Posterior cingulate gyrus (tissue), 11 donors: ENCODE measurements at regions not wholly inside any gene's neighbourhood (a gene's known extent, or its start where the extent isn't known, plus 50 kb on each side); places are given as distances from the start of the nearest gene placed in this dataset.
A peak's percentile ranks its signal among the peaks of the same experiment; 100 is the strongest.
"Not testable (repeated sequence)": the region's sequence is repeated elsewhere in the genome, so short reads cannot be mapped to it uniquely, and the experiment has no call there.

Source experiments
- DNase-seq, 10 donors: peaks; one replicate each; pipeline versions ENCODE4 v3.0.0 to v3.0.0-alpha.2; 2020 to 2021; ENCODE audit warnings: mixed read lengths in 3 of 10
- intact Hi-C: fragments of 100-400 bp; cut with DNase I; formaldehyde crosslinking; loops from one replicate; pipeline ENCODE4 v1.15.1; 2023

GRCh38 chr3:137198374-137198773, 240.6 kb downstream of the IL20RB start:
- DNase-seq, intact Hi-C loops: not testable (repeated sequence)

- intact Hi-C loops: no loop called here
- DNase-seq: no peak
Observed at GRCh38 chr3:137199678-137200077, 241.9 kb downstream of the IL20RB start.

- intact Hi-C loops: no loop called here
- no peak for DNase-seq
Observed at GRCh38 chr3:137201066-137201465, 243.3 kb downstream of the IL20RB start.

- DNase-seq: no peak
Observed at GRCh38 chr3:137202941-137203340, 245.2 kb downstream of the IL20RB start.

GRCh38 chr3:137204409-137204808, 246.6 kb downstream of the IL20RB start:
- DNase-seq: no peak
- intact Hi-C loops: no loop called here

More at GRCh38 chr3:137202941-137203340, 245.2 kb downstream of the IL20RB start:
- intact Hi-C loops: no loop called here

GRCh38 chr3:137205394-137206045, 247.7 kb downstream of the IL20RB start:
- DNase-seq: no peak
- intact Hi-C loops: no loop called here

- DNase-seq: no peak
- intact Hi-C loops: no loop called here
Observed at GRCh38 chr3:137207616-137208015, 249.8 kb downstream of the IL20RB start.

GRCh38 chr3:137217733-137218132, 259.9 kb downstream of the IL20RB start:
- DNase-seq: no peak

GRCh38 chr3:137219801-137220445, 262.1 kb downstream of the IL20RB start:
- DNase-seq: no peak
- intact Hi-C loops: no loop called here

More at GRCh38 chr3:137217733-137218132, 259.9 kb downstream of the IL20RB start:
- intact Hi-C loops: no loop called here

GRCh38 chr3:137222736-137223225, 265.0 kb downstream of the IL20RB start:
- DNase-seq: no peak

GRCh38 chr3:137224464-137224863, 266.7 kb downstream of the IL20RB start:
- intact Hi-C loops: no loop called here
- no peak for DNase-seq

More at GRCh38 chr3:137222736-137223225, 265.0 kb downstream of the IL20RB start:
- intact Hi-C loops: no loop called here

GRCh38 chr3:137242836-137243400, 285.1 kb downstream of the IL20RB start:
- DNase-seq: no peak
- intact Hi-C loops: no loop called here

GRCh38 chr3:137246491-137246890, 288.7 kb downstream of the IL20RB start:
- intact Hi-C loops: no loop called here
- no peak for DNase-seq

GRCh38 chr3:137249311-137249940, 291.6 kb downstream of the IL20RB start:
- intact Hi-C loops: no loop called here
- DNase-seq: no peak

GRCh38 chr3:137259089-137259488, 301.3 kb downstream of the IL20RB start:
- intact Hi-C loops: no loop called here
- DNase-seq: no peak

GRCh38 chr3:137259701-137260100, 301.9 kb downstream of the IL20RB start:
- peak in 1 of 10 donors; percentile 44 for DNase-seq
- intact Hi-C loops: no loop called here

GRCh38 chr3:137264071-137264820, 306.5 kb downstream of the IL20RB start:
- intact Hi-C loops: no loop called here
- DNase-seq: peak in 8 of 10 donors; percentile 10 to 86 (median 21)

GRCh38 chr3:137264843-137265330, 307.1 kb downstream of the IL20RB start:
- intact Hi-C loops: no loop called here
- no peak for DNase-seq

GRCh38 chr3:137282871-137283270, 325.1 kb downstream of the IL20RB start:
- intact Hi-C loops: no loop called here
- no peak for DNase-seq

GRCh38 chr3:137285924-137286323, 328.1 kb downstream of the IL20RB start:
- DNase-seq: no peak
- intact Hi-C loops: no loop called here
